Gastrocnemius medialis (tissue), 4 donors: ENCODE measurements at regions not wholly inside any gene's neighbourhood (a gene's known extent, or its start where the extent isn't known, plus 50 kb on each side); places are given as distances from the start of the nearest gene placed in this dataset.

Experiments used
- ATAC-seq, 2 donors: fragments of 150-250 bp; one replicate each; pipeline ENCODE4 v1.9.1; 2016
- DNase-seq, 2 donors: peaks; one replicate each; pipeline ENCODE4 v3.0.0-alpha.2; 2019
- H3K27ac ChIP-seq, 4 donors: fragments of 200-600 bp; sonication (generic); 1 replicate in 1 of 4; 2 replicates in 3 of 4; pipeline ENCODE4 v1.5.1; 2016 to 2018; ENCODE audit warnings: mild to moderate bottlenecking in 2 of 4, moderate library complexity in 1 of 4
- H3K27me3 ChIP-seq, 3 donors: fragments of 200-600 bp; sonication (generic) in 2 of 3; 1 replicate in 1 of 3; 2 replicates in 2 of 3; pipeline versions ENCODE4 v1.5.1 to v1.6.0; 2016 to 2019; ENCODE audit warnings: mild to moderate bottlenecking in 1 of 3, moderate library complexity in 1 of 3
- H3K36me3 ChIP-seq, 2 donors: fragments of 200-600 bp; sonication (generic) in 1 of 2; one replicate each; pipeline ENCODE4 v1.5.1; 2017 to 2018
- H3K4me1 ChIP-seq, 2 donors: fragments of 200-600 bp; sonication (generic) in 1 of 2; one replicate each; pipeline ENCODE4 v1.5.1; 2016 to 2017; ENCODE audit warnings: mild to moderate bottlenecking in 2 of 2
- H3K4me3 ChIP-seq, 4 donors: fragments of 200-600 bp; sonication (generic) in 3 of 4; 1 replicate in 1 of 4; 2 replicates in 3 of 4; pipeline ENCODE4 v1.5.1; 2016 to 2019; ENCODE audit warnings: mild to moderate bottlenecking in 2 of 4
- H3K9me3 ChIP-seq, 3 donors: fragments of 200-600 bp; sonication (generic) in 2 of 3; 1 replicate in 1 of 3; 2 replicates in 2 of 3; pipeline ENCODE4 v1.5.1; 2016 to 2019
- CTCF ChIP-seq, 5 experiments: fragments of 450-650 bp in 3 of 5; fragments of 200-600 bp in 2 of 5; sonication (generic) in 2 of 5; IDR thresholded peaks in 4 of 5; conservative IDR thresholded peaks in 1 of 5; 1 replicate in 4 of 5; 2 replicates in 1 of 5; pipeline ENCODE4 v1.5.1; 2016 to 2019; ENCODE audit warnings: antibody characterized with exemption in 5 of 5, mild to moderate bottlenecking in 3 of 5, moderate library complexity in 3 of 5
- POLR2A ChIP-seq, 2 donors: fragments of 450-650 bp; IDR thresholded peaks; one replicate each; pipeline ENCODE4 v1.6.1; 2017; ENCODE audit warnings: antibody characterized with exemption in 2 of 2, mild to moderate bottlenecking in 2 of 2, moderate library complexity in 2 of 2
- in situ Hi-C, 4 donors: fragments of 200-750 bp; cut with MboI; loops; one replicate each; pipeline versions ENCODE4 v1.15.0 to v1.8.0; 2017; ENCODE audit warnings: low sequenced_read_pairs in 4 of 4
- intact Hi-C: fragments of 100-400 bp; cut with DNase I; formaldehyde crosslinking; loops from one replicate; pipeline ENCODE4 v1.15.1; 2023; ENCODE audit warnings: low total_unique reads

GRCh38 chr22:49705216-49705971 is 122.3 kb downstream of the BRD1 start:
- Histone ChIP-seq H3K4me3 (no peak overlapping the region), H3K4me1 (no peaks in the 10 kb centered on the region), H3K27ac (no peak overlapping the region), H3K36me3 (no peaks in the 10 kb centered on the region), H3K27me3 (peaks cover 12 to 49% (median 14%) of the 10 kb centered on the region in 3 donors), H3K9me3 (peaks cover 0 to 19% (median 0%) of the 10 kb centered on the region in 3 donors)
- in situ Hi-C loops = no loop called here
- DNase-seq = no peak
- intact Hi-C loops = no loop called here
- ATAC-seq = no peak
- TF ChIP-seq CTCF (IDR thresholded peaks at IDR 0.05 in 4 of 5, conservative IDR thresholded peaks at IDR 0.05 in 1 of 5) (no peak), POLR2A (IDR thresholded peaks at IDR 0.05) (no peak)

GRCh38 chr22:49704345-49705215 is 123.1 kb downstream of the BRD1 start:
- TF ChIP-seq POLR2A (IDR thresholded peaks at IDR 0.05) = no peak
- TF ChIP-seq CTCF (IDR thresholded peaks at IDR 0.05 in 4 of 5, conservative IDR thresholded peaks at IDR 0.05 in 1 of 5) = no peak
- DNase-seq (no peak), ATAC-seq (no peak)
- Histone ChIP-seq H3K27me3 (peaks cover 12 to 44% (median 14%) of the 10 kb centered on the region in 3 donors), H3K27ac (no peak overlapping the region), H3K36me3 (no peaks in the 10 kb centered on the region), H3K4me1 (no peaks in the 10 kb centered on the region), H3K4me3 (no peak overlapping the region), H3K9me3 (peaks cover 0 to 19% (median 0%) of the 10 kb centered on the region in 3 donors)
- in situ Hi-C loops (no loop called here), intact Hi-C loops (no loop called here)

GRCh38 chr22:49703990-49704344 is 123.7 kb downstream of the BRD1 start:
- Histone ChIP-seq H3K4me1 (no peaks in the 10 kb centered on the region), H3K27me3 (peaks cover 12 to 38% (median 14%) of the 10 kb centered on the region in 3 donors), H3K4me3 (no peak overlapping the region), H3K9me3 (peaks cover 0 to 19% (median 0%) of the 10 kb centered on the region in 3 donors), H3K27ac (no peak overlapping the region), H3K36me3 (no peaks in the 10 kb centered on the region)
- TF ChIP-seq POLR2A (IDR thresholded peaks at IDR 0.05) = no peak
- no peak for TF ChIP-seq CTCF (IDR thresholded peaks at IDR 0.05 in 4 of 5, conservative IDR thresholded peaks at IDR 0.05 in 1 of 5)
- ATAC-seq = no peak
- no peak for DNase-seq
- in situ Hi-C loops (no loop called here), intact Hi-C loops (no loop called here)

- Histone ChIP-seq H3K4me3 (no peak overlapping the region), H3K27ac (no peak overlapping the region), H3K9me3 (peaks cover 0 to 16% (median 0%) of the 10 kb centered on the region in 3 donors), H3K4me1 (no peaks in the 10 kb centered on the region), H3K36me3 (no peaks in the 10 kb centered on the region), H3K27me3 (peaks cover 12 to 38% (median 14%) of the 10 kb centered on the region in 3 donors)
- in situ Hi-C loops (no loop called here), intact Hi-C loops (no loop called here)
- ATAC-seq (no peak), DNase-seq (no peak)
- no peak for TF ChIP-seq POLR2A (IDR thresholded peaks at IDR 0.05)
- TF ChIP-seq CTCF (IDR thresholded peaks at IDR 0.05 in 4 of 5, conservative IDR thresholded peaks at IDR 0.05 in 1 of 5) = no peak
Observed at GRCh38 chr22:49703505-49703904, 124.2 kb downstream of the BRD1 start.
